SK-N-SH (cell line): ENCODE measurements at regions not wholly inside any gene's neighbourhood (a gene's known extent, or its start where the extent isn't known, plus 50 kb on each side); places are given as distances from the start of the nearest gene placed in this dataset.

Source experiments
- CTCF ChIA-PET: fragments of 300-600, 350-600 bp; formaldehyde crosslinking; extraction: SDS; loops from one replicate; lab custom pipeline; 2021; lab: Yijun Ruan, JAX
- POLR2A ChIA-PET: fragments of 350-600 bp; sonication (Branson Sonifier 250); formaldehyde crosslinking; extraction: SDS; loops from one replicate; lab custom pipeline; 2020; ENCODE audit warnings: antibody characterized with exemption, inconsistent platforms; lab: Yijun Ruan, JAX
- DNase-seq: peaks from one replicate; pipeline ENCODE4 v3.0.0; 2012
- H2AFZ ChIP-seq: fragments of 200-600 bp; sonication (generic); 2 replicates; pipeline ENCODE4 v1.8.1; 2016; ENCODE audit warnings: antibody characterized with exemption, mild to moderate bottlenecking, low read depth
- H3F3A ChIP-seq: fragments of 200-600 bp; sonication (generic); replicated peaks from 2 replicates; pipeline ENCODE3; 2016; ENCODE audit warnings: antibody characterized with exemption, mild to moderate bottlenecking; ENCODE audit not compliant: insufficient read depth
- H3K27ac ChIP-seq, 2 experiments: fragments of 200-500 bp in 1 of 2; fragments of 200-600 bp in 1 of 2; sonication (Bioruptor generic) in 1 of 2; sonication (generic), shearing (Covaris generic) in 1 of 2; 2 replicates each; pipeline versions ENCODE4 v1.5.1 to v1.6.1; 2014 to 2016; ENCODE audit warnings: low read depth in 2 of 2, inconsistent platforms in 1 of 2, low read length in 1 of 2, mild to moderate bottlenecking in 1 of 2, mixed read lengths in 1 of 2
- H3K27me3 ChIP-seq: fragments of 200-600 bp; sonication (generic), shearing (Covaris generic); 2 replicates; pipeline ENCODE4 v1.6.1; 2016; ENCODE audit warnings: mixed run types; ENCODE audit not compliant: insufficient read depth
- H3K36me3 ChIP-seq, 2 experiments: fragments of 200-500 bp in 1 of 2; fragments of 200-600 bp in 1 of 2; sonication (Bioruptor generic) in 1 of 2; sonication (generic) in 1 of 2; replicated peaks in 1 of 2; 2 replicates each; pipeline versions ENCODE3 to v1.5.1; 2014 to 2016; ENCODE audit warnings: low read length in 1 of 2, mild to moderate bottlenecking in 1 of 2; ENCODE audit not compliant: insufficient read depth in 2 of 2, control insufficient read depth in 1 of 2
- H3K4me1 ChIP-seq, 2 experiments: fragments of 200-500 bp in 1 of 2; fragments of 200-600 bp in 1 of 2; sonication (Bioruptor generic) in 1 of 2; sonication (generic), shearing (Covaris generic) in 1 of 2; 2 replicates each; pipeline versions ENCODE4 v1.5.1 to v1.6.1; 2014 to 2016; ENCODE audit warnings: low read depth in 1 of 2, low read length in 1 of 2, mixed run types in 1 of 2; ENCODE audit not compliant: insufficient read depth in 2 of 2, control insufficient read depth in 1 of 2
- H3K4me2 ChIP-seq: fragments of 200-600 bp; sonication (generic), shearing (Covaris generic); 2 replicates; pipeline ENCODE4 v1.6.1; 2017; ENCODE audit warnings: mixed run types
- H3K4me3 ChIP-seq, 2 experiments: fragments of 200-500 bp in 1 of 2; fragments of 200-600 bp in 1 of 2; sonication (Bioruptor generic) in 1 of 2; sonication (generic), shearing (Covaris generic) in 1 of 2; 2 replicates each; pipeline versions ENCODE4 v1.5.1 to v1.8.1; 2014 to 2016; ENCODE audit warnings: low read depth in 2 of 2, inconsistent platforms in 1 of 2, low read length in 1 of 2, mild to moderate bottlenecking in 1 of 2, mixed read lengths in 1 of 2, moderate library complexity in 1 of 2
- H3K79me2 ChIP-seq: fragments of 200-600 bp; sonication (generic); 2 replicates; pipeline ENCODE4 v1.8.1; 2017; ENCODE audit warnings: mild to moderate bottlenecking; ENCODE audit not compliant: insufficient read depth
- H3K9ac ChIP-seq: fragments of 200-600 bp; sonication (generic); 2 replicates; pipeline ENCODE4 v1.6.1; 2017; ENCODE audit warnings: mixed run types
- H3K9me2 ChIP-seq: fragments of 200-600 bp; sonication (generic); 2 replicates; pipeline ENCODE4 v1.6.1; 2017; ENCODE audit warnings: mixed run types
- H3K9me3 ChIP-seq: fragments of 200-600 bp; sonication (generic); 2 replicates; pipeline ENCODE4 v1.6.1; 2017; ENCODE audit warnings: mixed run types, mild to moderate bottlenecking, moderate library complexity
- H4K20me1 ChIP-seq: fragments of 200-600 bp; sonication (generic); 2 replicates; pipeline ENCODE4 v1.6.1; 2017; ENCODE audit warnings: mild to moderate bottlenecking, mixed run types; ENCODE audit not compliant: insufficient read depth
- CTCF ChIP-seq: fragments of 200-600 bp; sonication (generic); IDR thresholded peaks from 2 replicates; pipeline ENCODE4 v1.6.1; 2017; ENCODE audit warnings: antibody characterized with exemption, mild to moderate bottlenecking, moderate library complexity
- EZH2phosphoT487 ChIP-seq: fragments of 200-600 bp; sonication (generic); IDR thresholded peaks from 2 replicates; pipeline ENCODE4 v1.6.1; 2017; ENCODE audit warnings: low read depth, mixed run types, mild to moderate bottlenecking, antibody characterized with exemption, moderate library complexity, borderline replicate concordance
- FOXJ3 ChIP-seq: sonication (generic); formaldehyde crosslinking; IDR thresholded peaks from 2 replicates; pipeline ENCODE4 v1.5.1; 2020; ENCODE audit warnings: mild to moderate bottlenecking, missing genetic modification reagents
- JUND ChIP-seq: IDR thresholded peaks from 2 replicates; pipeline ENCODE4 v1.4.0; 2012
- MXI1 ChIP-seq: IDR thresholded peaks from 2 replicates; pipeline ENCODE4 v1.6.1; 2012; ENCODE audit warnings: mild to moderate bottlenecking, low read depth, low read length, improper control_type of control experiment
- NRF1 ChIP-seq: IDR thresholded peaks from 2 replicates; pipeline ENCODE4 v1.6.1; 2012; ENCODE audit warnings: low read depth, mild to moderate bottlenecking, low read length
- PBX3 ChIP-seq: IDR thresholded peaks from 2 replicates; pipeline ENCODE4; 2012
- RAD21 ChIP-seq: IDR thresholded peaks from 2 replicates; pipeline ENCODE4 v1.6.1; 2012; ENCODE audit warnings: mild to moderate bottlenecking, low read length
- REST ChIP-seq: IDR thresholded peaks from 2 replicates; pipeline ENCODE4 v1.6.1; 2012; ENCODE audit warnings: mild to moderate bottlenecking, low read depth, low read length, moderate library complexity
- RFX5 ChIP-seq: IDR thresholded peaks from 2 replicates; pipeline ENCODE4 v1.6.1; 2012; ENCODE audit warnings: mild to moderate bottlenecking, improper control_type of control experiment, low read length
- RXRA ChIP-seq: IDR thresholded peaks from 2 replicates; pipeline ENCODE4 v1.4.0; 2012; ENCODE audit warnings: low read depth, mild to moderate bottlenecking, borderline replicate concordance
- SMC3 ChIP-seq: IDR thresholded peaks from 2 replicates; pipeline ENCODE4 v1.6.1; 2012; ENCODE audit warnings: low read depth, low read length, improper control_type of control experiment
- USF1 ChIP-seq: IDR thresholded peaks from 2 replicates; pipeline ENCODE4 v1.4.0; 2012; ENCODE audit warnings: low read depth, borderline replicate concordance
- USF2 ChIP-seq: fragments of 150-350 bp; IDR thresholded peaks from 2 replicates; pipeline ENCODE4 v1.6.1; 2017; ENCODE audit warnings: antibody characterized with exemption, low read length, low read depth, borderline replicate concordance
- WGBS: methylation state at CpG from one replicate; pipeline ENCODE4 v1.1.6; 2017; ENCODE audit warnings: low lambda C conversion rate; 5-methylcytosine and 5-hydroxymethylcytosine counted together

- no peaks in the 10 kb centered on the region for H3K79me2 ChIP-seq
- ChIA-PET CTCF (no interaction called here), POLR2A (no interaction called here)
- H3K4me1 ChIP-seq: no peaks in the 10 kb centered on the region
- no peak overlapping the region for H3K9ac ChIP-seq
- H3K9me3 ChIP-seq: no peaks in the 10 kb centered on the region
- H3K4me3 ChIP-seq: no peak overlapping the region
- H4K20me1 ChIP-seq: no peaks in the 10 kb centered on the region
- no peaks in the 10 kb centered on the region for H3K36me3 ChIP-seq
- no peaks in the 10 kb centered on the region for H3F3A ChIP-seq
- H3K27me3 ChIP-seq: peaks cover 15% of the 10 kb centered on the region; the same call in 1 of the 2 replicates
- H2AFZ ChIP-seq: no peak overlapping the region
- H3K4me2 ChIP-seq: no peak overlapping the region
- no peak for TF ChIP-seq CTCF
- no peaks in the 10 kb centered on the region for H3K9me2 ChIP-seq
- no peak overlapping the region for H3K27ac ChIP-seq
- no peak for DNase-seq
- 9% methylated on average over 6 of the region's 6 CpGs for WGBS
Observed at GRCh38 chr20:23212464-23212995, 126.4 kb upstream of the CD93 start.

GRCh38 chr20:23212011-23212410 lies 125.9 kb upstream of the CD93 start:
- POLR2A ChIA-PET: no interaction called here
- Histone ChIP-seq H3K9me2 (no peaks in the 10 kb centered on the region), H4K20me1 (no peaks in the 10 kb centered on the region), H3K4me1 (no peaks in the 10 kb centered on the region), H3K79me2 (no peaks in the 10 kb centered on the region), H3K4me2 (no peak overlapping the region), H3K4me3 (no peak overlapping the region), H3K27ac (no peak overlapping the region), H3K9me3 (no peaks in the 10 kb centered on the region), H2AFZ (no peak overlapping the region), H3K9ac (no peak overlapping the region), H3K27me3 (peaks cover 15% of the 10 kb centered on the region; the same call in 1 of the 2 replicates), H3K36me3 (no peaks in the 10 kb centered on the region), H3F3A (no peaks in the 10 kb centered on the region)
- no peak for DNase-seq
- CTCF ChIA-PET: no interaction called here
- TF ChIP-seq JUND (no peak), MXI1 (no peak), USF2 (no peak), RAD21 (no peak), SMC3 (no peak), RFX5 (no peak), USF1 (no peak), FOXJ3 (no peak), NRF1 (no peak), RXRA (no peak), EZH2phosphoT487 (no peak), PBX3 (no peak), REST (no peak)
- TF ChIP-seq, all 33 proteins: peak for 0
